ENCODE measurements at regions not wholly inside any gene's neighbourhood (a gene's known extent, or its start where the extent isn't known, plus 50 kb on each side); places are given as distances from the start of the nearest gene placed in this dataset.
A peak's percentile ranks its signal among the peaks of the same experiment; 100 is the strongest.

DNA sequence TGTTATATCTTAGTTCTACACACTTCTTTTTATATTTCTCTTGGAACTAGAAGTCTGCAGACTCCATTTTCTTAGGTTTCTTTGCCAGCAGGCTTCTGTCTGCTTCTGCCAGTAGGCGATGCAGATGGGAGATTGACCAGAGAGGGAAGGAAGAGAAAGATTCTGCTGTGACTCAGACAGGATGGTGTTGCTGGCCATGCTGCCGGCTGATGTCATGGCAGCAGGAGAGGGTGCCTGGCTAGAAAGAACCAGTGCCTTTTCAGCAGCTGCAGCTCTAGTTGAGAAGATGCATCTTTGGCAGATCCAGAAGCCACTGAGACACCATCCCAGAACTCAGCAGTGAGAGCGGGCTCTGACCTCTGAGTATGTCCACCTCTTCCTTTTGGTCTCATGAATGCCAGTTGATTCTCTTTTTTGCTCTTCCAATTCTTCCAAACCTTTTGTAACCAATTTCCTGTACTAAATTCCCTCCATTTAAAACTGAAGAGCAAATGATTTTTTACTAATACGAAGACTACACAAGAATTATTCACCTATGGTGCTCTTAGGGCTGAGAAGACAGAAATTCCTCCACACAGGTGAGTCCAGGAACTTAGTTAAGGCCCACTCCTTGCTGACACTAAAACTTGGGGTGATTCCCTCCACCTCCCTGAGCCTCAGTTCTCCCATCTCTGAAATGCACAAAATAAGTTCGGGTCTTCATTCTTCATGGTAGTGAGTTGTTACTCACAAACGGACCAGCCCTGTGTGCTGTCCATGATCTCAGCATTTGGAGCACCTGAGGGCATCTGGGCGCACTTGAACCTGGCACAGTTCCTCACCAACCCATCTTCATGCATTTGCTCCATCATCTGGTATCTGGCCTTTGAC, 200.7 kb downstream of the MYCN start:
- DNase-seq: no peak

GRCh38 chr2:16139663-16140615, 199.6 kb downstream of the MYCN start:
- no peak for DNase-seq

DNA sequence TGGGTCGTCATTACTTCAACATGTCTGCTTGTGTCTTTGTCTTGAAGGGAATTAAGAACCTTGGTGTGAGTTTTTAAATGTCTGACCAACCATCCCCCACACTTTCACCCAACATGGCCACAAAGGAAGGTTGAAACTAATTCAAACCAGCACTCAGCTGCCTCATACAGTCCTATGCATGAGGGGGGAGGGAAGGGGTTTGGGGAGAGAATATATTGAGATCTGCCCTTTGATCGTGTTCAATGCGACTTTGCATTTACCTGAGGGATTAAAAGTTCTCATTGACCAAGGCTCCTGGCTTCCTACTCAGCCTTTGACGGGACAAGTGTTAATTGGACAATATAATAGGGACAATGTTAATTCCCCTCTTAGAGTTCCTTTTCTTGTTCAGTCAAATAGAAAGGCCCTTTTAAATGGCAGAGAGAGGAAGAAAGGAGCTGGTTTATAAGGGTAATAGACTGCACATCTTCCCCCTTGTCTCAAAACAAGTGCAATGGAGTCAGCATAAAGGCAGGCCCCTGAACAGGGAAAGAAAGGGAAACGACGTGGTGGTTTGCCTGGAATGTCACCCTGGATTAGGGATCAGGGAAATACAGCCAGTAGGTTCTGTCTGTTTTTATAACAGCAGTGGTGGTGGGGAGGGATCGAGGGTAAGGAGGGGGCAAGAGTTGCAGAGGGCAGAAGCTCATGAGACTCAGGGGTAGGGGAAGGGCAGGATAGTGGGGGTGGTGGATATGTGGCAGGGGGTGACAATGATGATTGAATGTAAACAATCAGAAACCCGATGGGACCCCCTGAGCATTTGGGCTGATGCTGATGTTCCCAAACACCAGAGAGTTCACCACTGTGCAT, 198.7 kb downstream of the MYCN start:
- no peak for DNase-seq

DNA sequence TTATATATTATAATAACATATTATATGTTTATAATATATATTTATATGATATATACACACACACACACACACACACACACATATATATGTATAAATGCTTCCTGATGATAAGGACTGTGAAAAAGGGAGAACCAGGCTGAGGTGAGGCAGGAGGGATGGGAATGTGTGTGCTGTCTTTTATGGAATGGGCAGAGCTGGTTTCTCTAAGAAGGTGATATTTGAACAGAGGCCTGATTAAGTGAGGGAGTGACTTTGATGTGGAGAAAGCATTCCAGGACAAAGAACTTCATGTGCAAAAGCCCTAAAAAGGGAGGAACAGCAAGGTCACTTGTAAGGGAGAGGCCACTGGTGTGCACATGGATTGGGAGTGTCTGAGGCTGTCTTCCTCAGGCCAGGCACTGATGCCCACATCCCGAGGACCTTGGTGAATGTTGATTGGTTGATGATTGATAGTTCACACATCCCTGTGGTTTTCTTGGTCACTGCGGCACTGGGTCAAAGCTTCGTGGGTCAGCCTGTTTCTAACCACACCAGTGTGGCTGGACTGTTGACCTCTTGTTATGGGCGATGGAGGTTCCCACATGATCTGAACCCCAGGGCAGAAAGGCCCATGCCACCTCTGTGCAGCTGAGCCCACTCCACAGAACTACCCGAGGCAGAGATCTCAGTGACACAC, 196.9 kb downstream of the MYCN start:
- no peak for DNase-seq

DNA sequence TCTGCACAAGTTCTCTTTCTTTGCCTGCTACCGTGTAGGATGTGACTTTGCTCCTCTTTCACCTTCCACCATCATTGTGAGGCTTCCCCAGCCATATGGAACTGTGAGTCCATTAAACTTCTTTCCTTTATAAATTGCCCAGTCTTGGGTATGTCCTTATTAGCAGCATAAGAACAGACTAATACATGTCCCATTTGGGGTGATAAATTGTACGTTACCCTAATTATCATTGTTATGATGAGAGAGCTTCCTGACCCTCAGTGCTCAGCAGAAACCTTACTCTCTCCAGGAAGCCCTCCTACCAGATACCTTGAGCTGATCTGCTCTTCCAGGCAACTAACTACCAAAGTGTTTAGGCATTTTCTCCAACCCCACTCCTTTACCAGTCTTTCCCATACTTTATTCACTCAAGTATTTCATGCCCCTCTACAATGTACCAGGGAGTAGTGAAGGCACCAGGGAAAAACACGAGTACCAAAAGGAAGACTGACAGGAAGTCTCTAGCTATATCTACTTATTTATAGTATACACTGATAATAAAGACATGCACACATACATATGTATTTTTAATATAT, 196.2 kb downstream of the MYCN start:
- no peak for DNase-seq

GRCh38 chr2:16135913-16136310, 195.6 kb downstream of the MYCN start:
- no peak for DNase-seq

GRCh38 chr2:16135196-16135912, 195.0 kb downstream of the MYCN start:
- DNase-seq: no peak

- DNase-seq: no peak
Measured at GRCh38 chr2:16134436-16135165, 194.3 kb downstream of the MYCN start.

GRCh38 chr2:16130906-16131400, 190.6 kb downstream of the MYCN start:
- DNase-seq: no peak

GRCh38 chr2:16130541-16130880, 190.2 kb downstream of the MYCN start:
- no peak for DNase-seq

DNA sequence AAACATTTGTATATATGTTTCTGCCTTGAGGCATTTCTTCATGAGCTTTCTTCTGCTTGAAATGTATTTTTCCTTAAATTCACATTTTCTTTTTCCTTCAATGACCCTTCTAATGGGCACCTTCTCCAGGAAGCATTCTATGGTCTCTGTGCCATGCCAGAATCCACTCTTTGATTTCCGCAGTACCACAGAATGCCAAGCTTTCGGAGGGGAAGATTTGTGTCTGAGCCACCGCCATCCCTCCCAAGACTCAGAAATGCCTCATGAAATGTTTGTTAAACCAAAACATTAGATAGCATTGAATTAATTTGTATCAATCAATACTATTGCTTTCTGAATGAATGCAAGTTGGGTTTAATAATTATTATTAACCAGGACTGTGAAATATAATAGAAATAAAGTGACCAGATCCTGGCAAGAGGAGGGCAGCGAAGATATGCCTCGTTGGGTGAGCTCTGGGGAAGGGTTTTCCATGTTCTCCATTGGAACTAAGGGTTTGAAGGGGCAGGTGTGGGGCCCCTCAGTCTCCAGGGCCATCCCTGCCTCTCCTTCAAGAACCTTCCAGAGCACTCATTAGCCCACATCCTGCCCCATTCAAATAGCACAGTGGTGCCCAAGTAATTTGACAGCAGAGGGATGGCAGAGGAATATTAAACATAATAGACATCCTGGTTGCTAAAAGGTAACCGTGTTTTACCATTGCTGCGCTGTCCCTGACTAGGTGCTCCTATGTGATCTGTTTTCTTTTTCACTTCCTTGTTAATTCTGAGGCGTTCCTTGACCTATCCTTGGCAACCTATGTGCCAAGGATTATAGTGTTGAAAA, 189.6 kb downstream of the MYCN start:
- DNase-seq: no peak

DNA sequence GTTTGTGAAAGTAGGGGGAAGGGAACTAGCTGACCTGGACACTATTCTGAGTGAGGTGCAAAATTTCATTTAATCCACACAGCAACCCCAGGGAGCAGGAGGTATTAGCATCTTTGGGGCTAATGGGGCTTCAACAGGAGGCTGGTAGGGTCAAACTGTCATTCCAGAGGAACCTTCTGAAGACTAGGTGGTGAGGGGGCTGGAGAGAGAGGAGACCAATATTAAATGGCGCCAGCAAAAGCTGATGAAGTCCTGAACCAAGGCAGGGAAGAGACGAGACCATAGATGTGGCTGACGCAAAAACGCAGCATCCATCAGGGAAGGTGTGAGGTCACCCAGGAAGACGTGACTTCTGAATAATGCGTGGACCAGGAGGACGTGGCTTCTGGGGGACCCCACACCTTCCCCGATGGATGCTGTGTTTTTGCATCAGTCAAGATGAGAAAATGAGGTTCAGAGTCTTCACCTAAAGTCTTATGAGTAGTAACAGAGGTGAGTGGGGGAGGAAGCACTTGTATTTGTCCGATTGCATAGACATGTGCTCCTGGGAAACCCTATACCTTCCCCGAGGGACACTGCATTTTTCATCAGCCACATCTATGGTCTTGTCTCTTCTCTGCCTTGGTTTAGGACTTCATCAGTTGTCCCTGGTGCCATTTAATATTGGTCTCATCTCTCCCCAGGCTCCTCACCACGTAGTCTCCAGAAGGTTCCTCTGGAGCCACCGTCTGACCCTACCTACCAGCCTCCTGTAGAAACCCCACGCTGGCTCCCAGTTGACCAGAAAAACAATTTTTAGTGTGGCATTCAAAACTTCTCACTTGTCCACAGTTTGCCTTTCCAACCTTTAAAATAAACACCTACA, 188.6 kb downstream of the MYCN start:
- DNase-seq: no peak

DNA sequence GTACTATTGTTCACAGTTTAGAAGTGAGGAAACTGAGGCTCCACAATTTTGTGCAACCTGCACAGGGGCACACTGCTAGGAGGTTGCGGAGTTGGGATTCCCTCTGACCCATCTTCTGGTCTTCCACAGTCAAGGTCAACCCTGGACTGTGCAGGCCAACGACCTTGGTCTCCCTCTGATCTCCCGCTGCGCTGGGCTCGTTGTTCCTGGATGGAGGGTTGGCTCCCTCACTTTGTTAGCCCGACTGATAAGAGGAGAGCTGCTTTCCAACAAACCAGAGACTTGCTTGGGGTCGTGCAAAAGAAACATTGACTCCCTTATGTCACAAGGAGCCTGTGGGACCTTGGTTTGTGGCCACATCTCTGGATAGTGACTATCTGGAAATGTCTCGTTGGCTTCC, 187.6 kb downstream of the MYCN start:
- DNase-seq: no peak

GRCh38 chr2:16127276-16127940, 187.1 kb downstream of the MYCN start:
- DNase-seq: peak; percentile 3

- DNase-seq: no peak
Measured at GRCh38 chr2:16126517-16127275, 186.3 kb downstream of the MYCN start.

DNA sequence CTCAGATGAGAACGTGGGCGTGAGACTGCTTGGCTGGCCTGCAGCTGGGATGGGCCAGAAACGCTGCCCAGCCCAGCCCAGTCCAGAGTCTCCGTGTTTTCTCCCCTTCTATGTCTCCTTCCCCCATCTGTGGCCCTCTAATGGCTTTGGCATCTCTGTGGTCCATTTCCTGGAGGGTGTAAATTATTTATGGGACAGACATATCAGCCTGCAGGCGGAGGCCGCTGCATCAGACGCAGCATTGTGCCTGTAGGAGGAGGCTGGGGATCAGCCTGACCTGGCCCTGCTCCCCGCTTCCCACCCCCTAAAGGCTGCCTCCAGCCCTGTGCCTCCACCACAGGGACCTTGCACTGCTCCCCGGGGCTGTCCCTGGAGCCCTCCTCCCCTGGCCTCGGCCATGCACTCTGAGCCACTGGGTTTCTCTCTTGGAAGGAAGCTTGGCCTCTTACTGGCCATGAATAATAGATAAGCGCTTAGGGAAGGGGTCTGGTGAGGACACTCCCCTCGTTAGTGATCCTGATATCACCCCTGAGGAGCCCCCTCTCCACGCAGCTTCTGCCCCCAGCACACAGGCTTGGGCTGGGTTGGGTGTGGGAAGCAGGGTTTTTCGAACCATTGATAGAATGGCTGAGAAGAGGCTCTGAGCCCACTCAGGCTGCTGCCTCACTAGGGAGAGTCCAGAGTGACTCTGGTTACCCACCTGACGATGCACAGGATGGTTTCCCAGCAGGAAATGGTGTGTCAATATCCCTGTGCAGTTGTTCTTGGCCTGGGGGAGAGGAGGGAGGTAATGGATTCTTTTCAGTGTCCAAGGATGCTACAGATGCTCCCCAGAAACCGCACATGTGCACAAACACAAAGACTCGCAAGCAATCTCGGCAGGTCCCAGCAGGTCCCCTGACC, 185.5 kb downstream of the MYCN start:
- DNase-seq: no peak

Measured in OCI-M1 (cell line).